LNCaP clone FGC (cell line): ENCODE measurements at regions not wholly inside any gene's neighbourhood (a gene's known extent, or its start where the extent isn't known, plus 50 kb on each side); places are given as distances from the start of the nearest gene placed in this dataset.
A peak's percentile ranks its signal among the peaks of the same experiment; 100 is the strongest.

Source experiments
- DNase-seq: peaks from one replicate; pipeline ENCODE4 v3.0.0-alpha.2; 2011; ENCODE audit warnings: low read depth
- H3K4me3 ChIP-seq: 2 replicates; pipeline ENCODE4 v1.5.1; 2011; ENCODE audit warnings: mild to moderate bottlenecking, low read depth, low read length, control low read depth
- TF ChIP-seq, protein P1 (sequence below): IDR thresholded peaks from 2 replicates; pipeline ENCODE4 v1.5.1; 2012; ENCODE audit warnings: mild to moderate bottlenecking; ENCODE audit not compliant: control insufficient read depth, insufficient read depth; ENCODE audit errors: extremely low read depth

DNA sequence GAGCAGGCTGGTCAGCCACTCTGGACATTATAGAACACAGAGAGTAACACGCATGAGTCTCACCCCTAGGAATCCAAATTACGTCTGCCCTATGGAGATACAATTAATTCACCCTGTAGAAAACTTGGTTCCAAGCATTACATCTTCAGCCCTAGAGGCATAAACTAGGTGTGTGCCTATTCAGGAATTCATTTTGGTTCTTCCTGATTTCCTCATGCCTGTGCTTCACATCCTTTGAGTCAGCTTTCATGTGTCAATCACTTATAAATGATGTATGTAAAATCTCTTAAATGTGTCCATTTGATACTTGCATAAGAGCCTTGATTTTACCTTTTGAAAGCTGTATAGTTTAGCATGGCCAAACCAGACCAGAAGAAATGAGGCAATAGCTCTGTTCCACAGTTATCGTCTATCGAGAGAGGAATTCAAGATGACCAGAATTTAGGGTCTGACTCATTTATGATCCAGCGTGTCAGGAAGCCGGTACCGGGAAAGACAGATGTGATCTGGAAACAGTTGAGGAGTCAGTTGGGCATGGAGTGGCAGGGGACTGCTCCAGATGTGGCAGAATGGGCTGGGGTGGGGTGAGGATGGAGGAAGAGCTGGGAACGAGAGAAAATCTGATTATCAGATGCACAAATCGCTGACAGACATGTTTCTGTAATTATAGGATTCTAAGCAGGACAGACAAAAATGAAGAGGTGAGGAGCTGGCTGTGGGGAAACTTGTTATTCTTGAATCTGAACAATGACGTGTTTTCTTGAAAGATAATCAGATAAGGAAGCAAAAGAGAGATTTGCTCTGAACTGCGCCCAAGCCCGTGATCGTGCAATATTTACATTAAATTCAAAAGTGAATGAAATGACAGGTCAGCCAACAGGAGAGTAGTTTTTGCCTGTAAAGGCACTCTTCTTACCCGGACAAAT lies 76.7 kb downstream of the C16orf95 start:
- peak overlapping the region; percentile 6 for H3K4me3 ChIP-seq
- TF ChIP-seq, protein P1, sequence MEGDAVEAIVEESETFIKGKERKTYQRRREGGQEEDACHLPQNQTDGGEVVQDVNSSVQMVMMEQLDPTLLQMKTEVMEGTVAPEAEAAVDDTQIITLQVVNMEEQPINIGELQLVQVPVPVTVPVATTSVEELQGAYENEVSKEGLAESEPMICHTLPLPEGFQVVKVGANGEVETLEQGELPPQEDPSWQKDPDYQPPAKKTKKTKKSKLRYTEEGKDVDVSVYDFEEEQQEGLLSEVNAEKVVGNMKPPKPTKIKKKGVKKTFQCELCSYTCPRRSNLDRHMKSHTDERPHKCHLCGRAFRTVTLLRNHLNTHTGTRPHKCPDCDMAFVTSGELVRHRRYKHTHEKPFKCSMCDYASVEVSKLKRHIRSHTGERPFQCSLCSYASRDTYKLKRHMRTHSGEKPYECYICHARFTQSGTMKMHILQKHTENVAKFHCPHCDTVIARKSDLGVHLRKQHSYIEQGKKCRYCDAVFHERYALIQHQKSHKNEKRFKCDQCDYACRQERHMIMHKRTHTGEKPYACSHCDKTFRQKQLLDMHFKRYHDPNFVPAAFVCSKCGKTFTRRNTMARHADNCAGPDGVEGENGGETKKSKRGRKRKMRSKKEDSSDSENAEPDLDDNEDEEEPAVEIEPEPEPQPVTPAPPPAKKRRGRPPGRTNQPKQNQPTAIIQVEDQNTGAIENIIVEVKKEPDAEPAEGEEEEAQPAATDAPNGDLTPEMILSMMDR, result no peak
- DNase-seq, result peak; percentile 77

- peak overlapping the region; percentile 6 for H3K4me3 ChIP-seq
Measured at GRCh38 chr16:87241137-87241771, 75.9 kb downstream of the C16orf95 start.

GRCh38 chr16:87243478-87243877 lies 73.7 kb downstream of the C16orf95 start:
- no peak for DNase-seq
- no peak overlapping the region for H3K4me3 ChIP-seq
- TF ChIP-seq, protein P1, result no peak

More at GRCh38 chr16:87241137-87241771, 75.9 kb downstream of the C16orf95 start:
- TF ChIP-seq, protein P1, result no peak
- DNase-seq, result no peak

GRCh38 chr16:87244636-87245197 lies 72.5 kb downstream of the C16orf95 start:
- TF ChIP-seq, protein P1, result no peak
- H3K4me3 ChIP-seq, result no peak overlapping the region
- DNase-seq, result no peak

DNA sequence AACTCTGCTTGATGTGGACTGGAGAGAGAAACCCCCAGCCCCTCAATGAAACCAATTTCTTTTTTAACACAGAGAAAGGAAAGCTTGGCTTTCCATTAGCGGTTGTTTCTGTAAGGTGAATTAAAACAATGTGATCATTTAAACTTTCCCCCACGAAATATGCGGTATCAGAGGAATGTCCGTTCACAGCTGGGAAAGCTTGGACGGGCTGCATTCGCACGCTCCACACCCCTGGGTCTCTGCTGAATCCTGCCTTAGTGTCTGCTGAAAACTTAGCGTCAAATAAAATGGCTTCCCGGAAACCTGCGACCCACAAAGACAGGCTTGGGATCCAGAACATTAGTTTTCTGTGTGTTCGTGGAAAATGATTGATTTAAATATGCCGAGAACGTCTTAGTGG lies 71.7 kb downstream of the C16orf95 start:
- no peak overlapping the region for H3K4me3 ChIP-seq
- TF ChIP-seq, protein P1, result no peak
- DNase-seq, result no peak

DNA sequence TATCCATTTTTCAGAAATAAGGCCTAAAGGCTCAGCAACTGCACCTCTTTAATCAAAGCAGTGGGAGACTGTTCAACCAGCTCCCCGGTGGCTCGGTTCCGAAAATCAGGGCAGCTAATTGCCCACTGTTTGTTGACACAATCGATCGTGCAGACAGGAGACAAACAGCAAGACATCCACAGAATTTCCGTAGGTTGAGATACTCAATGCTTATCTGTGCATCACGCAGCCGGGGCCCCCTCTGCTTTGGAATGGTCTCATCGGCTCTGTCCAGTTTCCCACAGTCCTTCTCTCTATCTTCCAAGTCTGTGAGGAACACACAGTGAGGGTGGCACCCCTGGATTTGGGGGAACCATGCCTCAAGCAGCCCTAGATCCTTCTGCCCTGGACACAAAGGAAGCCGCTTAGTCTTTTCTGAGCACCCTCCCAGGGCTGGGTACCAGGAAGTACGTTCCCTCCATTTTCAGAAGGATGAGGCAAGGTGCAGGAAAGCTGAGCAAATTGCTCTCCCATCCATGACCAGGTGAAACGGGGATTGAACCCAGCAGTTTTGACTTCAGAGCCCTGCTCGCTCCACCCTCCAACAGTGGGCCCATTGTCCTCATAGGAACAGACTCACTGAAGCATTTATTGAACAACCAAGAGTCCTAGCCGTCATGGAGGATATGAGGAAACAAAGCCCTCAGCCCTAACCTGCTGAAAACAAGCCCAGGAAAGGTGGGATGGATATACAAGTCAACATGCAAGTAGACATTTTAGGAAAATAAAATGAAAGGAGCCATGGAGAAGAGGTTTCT lies 70.7 kb downstream of the C16orf95 start:
- no peak for DNase-seq
- H3K4me3 ChIP-seq, result no peak overlapping the region
- TF ChIP-seq, protein P1, result no peak
